Mesendoderm (in vitro differentiated cells): ENCODE measurements at regions not wholly inside any gene's neighbourhood (a gene's known extent, or its start where the extent isn't known, plus 50 kb on each side); places are given as distances from the start of the nearest gene placed in this dataset.

Experiments
- DNase-seq: peaks from one replicate; pipeline ENCODE4 v3.0.0; 2013
- H2AK5ac ChIP-seq: 2 replicates; pipeline ENCODE4 v1.6.1; 2013; ENCODE audit warnings: low read length, inconsistent platforms
- H2BK120ac ChIP-seq: 2 replicates; pipeline ENCODE4 v1.6.1; 2013; ENCODE audit warnings: low read depth, mild to moderate bottlenecking, low read length, moderate library complexity, mixed read lengths
- H2BK15ac ChIP-seq: replicated peaks from 2 replicates; pipeline ENCODE4 v1.6.1; 2013; ENCODE audit warnings: low read depth, mild to moderate bottlenecking, moderate library complexity
- H2BK5ac ChIP-seq: 2 replicates; pipeline ENCODE4 v1.6.1; 2013; ENCODE audit warnings: low read length, inconsistent platforms
- H3K18ac ChIP-seq: 2 replicates; pipeline ENCODE4 v1.6.1; 2013; ENCODE audit warnings: mild to moderate bottlenecking, low read length, mixed read lengths
- H3K23ac ChIP-seq: one replicate; pipeline ENCODE4 v1.6.1; 2013; ENCODE audit warnings: low read length
- H3K27ac ChIP-seq: 2 replicates; pipeline ENCODE4 v1.5.1; 2013; ENCODE audit warnings: low read depth, mild to moderate bottlenecking, inconsistent platforms, low read length, moderate library complexity
- H3K27me3 ChIP-seq: 2 replicates; pipeline ENCODE4 v1.6.1; 2013; ENCODE audit warnings: low read length, control low read depth, mild to moderate bottlenecking, inconsistent platforms; ENCODE audit not compliant: insufficient read depth, poor library complexity
- H3K36me3 ChIP-seq: 2 replicates; pipeline ENCODE4 v1.6.1; 2013; ENCODE audit warnings: low read length, inconsistent platforms; ENCODE audit not compliant: control insufficient read depth, insufficient read depth
- H3K4ac ChIP-seq: one replicate; pipeline ENCODE4 v1.6.1; 2013; ENCODE audit warnings: low read depth, mild to moderate bottlenecking, low read length, moderate library complexity
- H3K4me1 ChIP-seq: 2 replicates; pipeline ENCODE4 v1.6.1; 2013; ENCODE audit warnings: low read depth, low read length, inconsistent platforms; ENCODE audit not compliant: control insufficient read depth
- H3K4me2 ChIP-seq: 2 replicates; pipeline ENCODE4 v1.6.1; 2013; ENCODE audit warnings: low read length
- H3K4me3 ChIP-seq: 2 replicates; pipeline ENCODE4 v1.5.1; 2013; ENCODE audit warnings: mild to moderate bottlenecking, low read length
- H3K56ac ChIP-seq: one replicate; pipeline ENCODE4 v1.6.1; 2013; ENCODE audit warnings: low read length
- H3K79me1 ChIP-seq: 2 replicates; pipeline ENCODE4 v1.6.1; 2013; ENCODE audit warnings: low read length, inconsistent platforms
- H3K79me2 ChIP-seq: 2 replicates; pipeline ENCODE4 v1.6.1; 2013; ENCODE audit warnings: mild to moderate bottlenecking, low read length; ENCODE audit not compliant: control insufficient read depth, insufficient read depth
- H3K9ac ChIP-seq: 2 replicates; pipeline ENCODE4 v1.6.1; 2013; ENCODE audit warnings: low read length, inconsistent platforms
- H4K5ac ChIP-seq: one replicate; pipeline ENCODE4 v1.6.1; 2013; ENCODE audit warnings: low read length
- H4K8ac ChIP-seq: one replicate; pipeline ENCODE4 v1.6.1; 2013; ENCODE audit warnings: low read depth, mild to moderate bottlenecking, control low read depth, low read length, moderate library complexity
- WGBS: extraction: QIAGEN DNeasy Blood & Tissue Kit; methylation state at CpG from one replicate; pipeline ENCODE4 v1.1.7; 2013; ENCODE audit warnings: low lambda C conversion rate, missing lambda C conversion rate; ENCODE audit not compliant: insufficient coverage; ENCODE audit errors: extremely low coverage; 5-methylcytosine and 5-hydroxymethylcytosine counted together

DNA sequence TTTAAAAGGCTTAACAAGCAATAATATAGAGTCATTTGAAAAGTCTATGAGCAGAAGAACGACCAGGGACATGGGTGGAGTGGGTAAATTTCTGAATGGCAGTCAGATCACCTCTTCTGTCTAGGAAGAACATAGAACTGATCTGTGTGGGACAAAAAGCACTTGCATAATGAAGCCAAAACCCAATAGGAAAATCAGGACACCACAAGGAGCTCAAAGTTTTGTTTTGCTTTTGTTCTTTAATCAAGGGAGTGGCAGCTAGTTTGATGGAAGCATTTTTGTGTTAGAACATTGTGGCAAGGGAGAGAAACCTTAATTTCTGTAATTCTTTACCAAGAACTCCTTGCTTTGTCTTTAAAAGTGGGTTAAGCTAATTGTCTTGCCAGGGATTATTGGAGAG, 240.2 kb upstream of the TANK start:
- no peak overlapping the region for H2BK120ac ChIP-seq
- H3K4ac ChIP-seq = no peak overlapping the region
- H3K79me1 ChIP-seq = no peaks in the 10 kb centered on the region
- no peak overlapping the region for H2BK15ac ChIP-seq
- no peak overlapping the region for H2BK5ac ChIP-seq
- H3K4me1 ChIP-seq = no peaks in the 10 kb centered on the region
- H3K27ac ChIP-seq = no peak overlapping the region
- DNase-seq = no peak
- no peaks in the 10 kb centered on the region for H3K27me3 ChIP-seq
- H3K18ac ChIP-seq = no peak overlapping the region
- no peak overlapping the region for H3K56ac ChIP-seq
- no peak overlapping the region for H3K23ac ChIP-seq
- H4K5ac ChIP-seq = no peak overlapping the region
- H3K9ac ChIP-seq = no peak overlapping the region
- H3K4me3 ChIP-seq = no peak overlapping the region
- no peaks in the 10 kb centered on the region for H3K36me3 ChIP-seq
- no CpG with 5 or more reads among the region's 1 CpG for WGBS
- H3K79me2 ChIP-seq = no peaks in the 10 kb centered on the region
- H2AK5ac ChIP-seq = no peak overlapping the region
- no peak overlapping the region for H3K4me2 ChIP-seq
- no peak overlapping the region for H4K8ac ChIP-seq

DNA sequence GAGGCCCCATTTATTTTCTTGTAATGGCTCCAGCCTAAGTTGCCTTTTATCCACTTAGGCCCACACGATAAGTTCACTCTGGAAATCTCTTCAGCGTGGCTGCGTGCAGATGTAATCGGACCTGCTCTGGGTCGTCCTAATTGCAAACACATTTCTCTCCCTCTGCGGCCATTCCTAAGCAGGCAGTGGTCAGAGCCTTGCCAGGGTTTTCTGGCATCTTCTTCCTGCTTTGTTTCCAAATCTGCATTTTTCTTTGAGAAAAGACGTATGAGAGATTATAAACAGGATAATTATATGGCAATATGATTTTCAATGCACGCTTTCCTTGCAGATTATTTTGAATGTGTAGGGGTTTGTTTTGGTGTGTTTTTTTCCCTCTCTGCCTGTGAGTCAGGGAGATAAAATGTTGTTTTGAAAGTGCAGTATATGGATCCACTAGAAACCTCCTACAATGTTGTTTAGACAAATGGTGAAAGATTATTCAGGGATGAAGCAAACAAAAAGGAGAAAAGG, 239.4 kb upstream of the TANK start:
- no peak overlapping the region for H4K8ac ChIP-seq
- H2BK5ac ChIP-seq = no peak overlapping the region
- H3K4me2 ChIP-seq = no peak overlapping the region
- H3K23ac ChIP-seq = no peak overlapping the region
- no peaks in the 10 kb centered on the region for H3K79me2 ChIP-seq
- no peak overlapping the region for H3K4me3 ChIP-seq
- no peaks in the 10 kb centered on the region for H3K79me1 ChIP-seq
- H3K4ac ChIP-seq = no peak overlapping the region
- no peaks in the 10 kb centered on the region for H3K27me3 ChIP-seq
- H3K4me1 ChIP-seq = no peaks in the 10 kb centered on the region
- H4K5ac ChIP-seq = no peak overlapping the region
- H2BK15ac ChIP-seq = no peak overlapping the region
- no peaks in the 10 kb centered on the region for H3K36me3 ChIP-seq
- no peak overlapping the region for H2BK120ac ChIP-seq
- H3K9ac ChIP-seq = no peak overlapping the region
- no peak overlapping the region for H2AK5ac ChIP-seq
- no peak overlapping the region for H3K18ac ChIP-seq
- H3K56ac ChIP-seq = no peak overlapping the region
- 100% methylated on average over 1 of the region's 8 CpGs for WGBS
- DNase-seq = no peak
- no peak overlapping the region for H3K27ac ChIP-seq

DNA sequence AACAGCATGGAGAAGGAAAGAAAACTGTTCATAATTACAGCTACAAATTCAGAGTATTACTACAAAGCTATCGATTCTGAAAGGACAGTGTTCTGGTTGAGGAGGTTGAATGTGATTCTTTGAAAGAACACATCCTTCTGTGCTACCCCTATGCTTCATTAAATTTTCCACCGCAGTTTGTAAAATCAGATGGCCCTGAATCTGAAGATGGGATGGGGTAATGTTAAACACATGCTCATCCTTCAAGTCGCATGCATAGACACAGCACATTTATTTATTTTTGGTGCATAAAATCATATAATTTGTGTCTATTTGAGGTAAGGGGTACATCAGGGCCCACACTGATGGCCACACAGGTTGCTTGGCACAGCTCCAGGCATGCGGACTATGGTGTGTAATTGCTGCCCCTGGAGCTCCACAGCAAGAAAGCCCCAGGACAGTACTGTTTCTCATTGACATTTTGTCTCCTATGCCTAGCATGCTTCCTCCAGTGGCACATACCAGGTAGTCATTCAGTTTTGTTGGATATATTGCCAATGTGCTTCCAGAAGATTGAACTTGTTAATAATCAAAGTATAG, 238.8 kb upstream of the TANK start:
- Histone ChIP-seq H3K9ac (no peak overlapping the region), H4K8ac (no peak overlapping the region), H2BK5ac (no peak overlapping the region), H3K4me1 (no peaks in the 10 kb centered on the region), H3K4ac (no peak overlapping the region), H2BK120ac (no peak overlapping the region), H3K18ac (no peak overlapping the region), H3K79me2 (no peaks in the 10 kb centered on the region), H3K79me1 (no peaks in the 10 kb centered on the region), H3K23ac (no peak overlapping the region), H3K4me2 (no peak overlapping the region), H2BK15ac (no peak overlapping the region), H3K56ac (no peak overlapping the region), H2AK5ac (no peak overlapping the region), H3K4me3 (no peak overlapping the region), H4K5ac (no peak overlapping the region), H3K27ac (no peak overlapping the region), H3K36me3 (no peaks in the 10 kb centered on the region), H3K27me3 (no peaks in the 10 kb centered on the region)
- DNase-seq = no peak
- no CpG with 5 or more reads among the region's 4 CpGs for WGBS

DNA sequence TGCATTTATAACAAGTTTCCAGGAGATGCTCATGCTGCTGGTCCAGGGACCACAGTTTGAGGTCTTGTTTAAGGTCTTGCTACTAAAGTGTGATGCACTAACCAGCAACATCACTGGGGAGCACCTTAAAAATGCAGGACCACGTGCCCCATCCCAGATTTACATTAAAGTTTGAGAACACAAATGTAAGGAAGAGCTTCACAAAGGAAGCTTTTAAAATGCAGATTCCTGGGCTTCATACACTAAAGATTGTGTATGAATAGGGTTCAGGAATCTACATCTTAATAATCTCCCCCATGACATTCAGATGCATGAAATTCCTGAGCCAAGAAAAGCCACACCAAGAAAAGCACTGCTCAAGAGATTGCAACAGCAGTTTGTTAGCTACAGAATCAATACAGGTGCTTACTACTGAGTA, 235.3 kb upstream of the TANK start:
- WGBS = no CpG with 5 or more reads among the region's 1 CpG
- H2BK120ac ChIP-seq = no peak overlapping the region
- H4K8ac ChIP-seq = no peak overlapping the region
- no peaks in the 10 kb centered on the region for H3K79me2 ChIP-seq
- DNase-seq = no peak
- no peaks in the 10 kb centered on the region for H3K27me3 ChIP-seq
- H3K18ac ChIP-seq = no peak overlapping the region
- no peak overlapping the region for H2AK5ac ChIP-seq
- H3K4ac ChIP-seq = no peak overlapping the region
- H3K56ac ChIP-seq = no peak overlapping the region
- H3K79me1 ChIP-seq = no peaks in the 10 kb centered on the region
- H3K4me1 ChIP-seq = no peaks in the 10 kb centered on the region
- no peak overlapping the region for H3K9ac ChIP-seq
- no peak overlapping the region for H3K4me3 ChIP-seq
- no peak overlapping the region for H3K23ac ChIP-seq
- H3K4me2 ChIP-seq = no peak overlapping the region
- no peak overlapping the region for H4K5ac ChIP-seq
- no peaks in the 10 kb centered on the region for H3K36me3 ChIP-seq
- no peak overlapping the region for H3K27ac ChIP-seq
- no peak overlapping the region for H2BK5ac ChIP-seq
- H2BK15ac ChIP-seq = no peak overlapping the region

DNA sequence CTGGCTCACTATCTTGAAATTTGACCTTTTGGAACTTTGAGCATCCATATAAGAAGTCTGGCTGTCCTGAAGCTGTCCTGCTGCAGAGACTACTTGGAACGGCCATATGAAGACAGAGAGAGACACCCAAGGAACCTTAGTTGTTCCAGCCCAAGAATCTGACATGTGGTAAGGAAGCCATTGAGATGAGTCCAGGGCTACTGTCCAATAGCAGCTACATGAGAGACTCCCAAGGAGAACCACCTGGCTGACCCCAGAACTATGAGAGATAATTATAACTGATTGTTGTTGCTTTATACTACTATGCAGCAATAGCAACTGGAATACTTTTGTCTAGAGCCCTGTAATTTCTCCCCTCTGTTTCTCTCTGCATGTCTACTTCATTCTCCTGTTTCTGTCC, 234.3 kb upstream of the TANK start:
- WGBS = no CpG with 5 or more reads among the region's 1 CpG
- H3K56ac ChIP-seq = no peak overlapping the region
- no peaks in the 10 kb centered on the region for H3K36me3 ChIP-seq
- no peak overlapping the region for H3K4me3 ChIP-seq
- H4K5ac ChIP-seq = no peak overlapping the region
- no peaks in the 10 kb centered on the region for H3K79me2 ChIP-seq
- H2BK120ac ChIP-seq = no peak overlapping the region
- H2AK5ac ChIP-seq = no peak overlapping the region
- no peak overlapping the region for H2BK15ac ChIP-seq
- DNase-seq = no peak
- no peaks in the 10 kb centered on the region for H3K79me1 ChIP-seq
- H4K8ac ChIP-seq = no peak overlapping the region
- H3K18ac ChIP-seq = no peak overlapping the region
- no peak overlapping the region for H3K4me2 ChIP-seq
- no peak overlapping the region for H3K27ac ChIP-seq
- no peak overlapping the region for H3K23ac ChIP-seq
- no peak overlapping the region for H2BK5ac ChIP-seq
- no peak overlapping the region for H3K9ac ChIP-seq
- H3K27me3 ChIP-seq = no peaks in the 10 kb centered on the region
- H3K4ac ChIP-seq = no peak overlapping the region
- H3K4me1 ChIP-seq = no peaks in the 10 kb centered on the region

DNA sequence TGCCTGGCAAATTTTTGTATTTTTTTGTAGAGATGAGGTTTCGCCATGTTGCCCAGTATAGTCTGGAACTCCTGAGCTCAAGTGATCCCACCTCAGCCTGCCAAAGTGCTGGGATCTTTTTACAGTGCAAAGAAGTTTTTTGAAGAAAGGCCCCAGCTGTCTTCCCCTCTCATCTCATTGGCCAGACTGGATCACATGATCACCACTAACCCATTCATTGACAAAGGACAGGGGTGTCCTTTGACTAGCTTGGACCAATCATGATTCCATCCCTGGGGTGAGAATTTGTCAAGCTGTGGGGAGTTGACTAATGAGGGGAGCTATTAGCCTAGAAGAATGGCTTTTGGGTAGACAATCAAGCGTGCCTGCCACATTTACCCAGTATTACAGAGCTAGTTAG, 232.9 kb upstream of the TANK start:
- Histone ChIP-seq H3K4me2 (no peak overlapping the region), H3K79me1 (no peaks in the 10 kb centered on the region), H3K79me2 (no peaks in the 10 kb centered on the region), H3K23ac (no peak overlapping the region), H3K9ac (no peak overlapping the region), H2BK15ac (no peak overlapping the region), H3K27me3 (no peaks in the 10 kb centered on the region), H3K4me3 (no peak overlapping the region), H3K4me1 (no peaks in the 10 kb centered on the region), H3K4ac (no peak overlapping the region), H2AK5ac (no peak overlapping the region), H4K5ac (no peak overlapping the region), H2BK120ac (no peak overlapping the region), H4K8ac (no peak overlapping the region), H3K27ac (no peak overlapping the region), H2BK5ac (no peak overlapping the region), H3K18ac (no peak overlapping the region), H3K36me3 (no peaks in the 10 kb centered on the region), H3K56ac (no peak overlapping the region)
- WGBS = no CpG with 5 or more reads among the region's 2 CpGs
- DNase-seq = no peak
